NT2/D1 (cell line): ENCODE measurements at regions not wholly inside any gene's neighbourhood (a gene's known extent, or its start where the extent isn't known, plus 50 kb on each side); places are given as distances from the start of the nearest gene placed in this dataset.

Experiments
- SUZ12 ChIP-seq: IDR thresholded peaks from 2 replicates; pipeline ENCODE4 v1.6.1; 2011; ENCODE audit not compliant: insufficient read length, insufficient read depth; ENCODE audit errors: extremely low read depth
- YY1 ChIP-seq: IDR thresholded peaks from 2 replicates; pipeline ENCODE4 v1.6.1; 2011; ENCODE audit not compliant: insufficient read length, insufficient read depth
- ZNF274 ChIP-seq: IDR thresholded peaks from 2 replicates; pipeline ENCODE4 v1.6.1; 2011; ENCODE audit warnings: mild to moderate bottlenecking, low read depth, low read length

- TF ChIP-seq YY1: no peak
- TF ChIP-seq ZNF274: no peak
- no peak for TF ChIP-seq SUZ12
These were observed 343.4 kb upstream of the USP15 start for GRCh38 chr12:61916831-61917230.
